Sciatic nerve (tissue), 2 donors: ENCODE measurements at regions not wholly inside any gene's neighbourhood (a gene's known extent, or its start where the extent isn't known, plus 50 kb on each side); places are given as distances from the start of the nearest gene placed in this dataset.
A peak's percentile ranks its signal among the peaks of the same experiment; 100 is the strongest.
"Not testable (repeated sequence)": the region's sequence is repeated elsewhere in the genome, so short reads cannot be mapped to it uniquely, and the experiment has no call there.

Experiments used
- ATAC-seq: fragments of 200-7000 bp; cut with Tn5 transposase; one replicate; pipeline ENCODE4 v1.9.1; 2020; ENCODE audit warnings: mild to moderate bottlenecking, moderate library complexity
- DNase-seq: peaks from one replicate; pipeline ENCODE4 v3.0.0-alpha.2; 2020; ENCODE audit warnings: low spot score
- intact Hi-C: fragments of 100-400 bp; cut with DNase I; formaldehyde crosslinking; loops from one replicate; pipeline ENCODE4 v1.14.2; 2022
- donor health status: DM: no; HTN: no; CAD: no.
- donor health status: DM: no; HTN: no; CAD: no.

DNA sequence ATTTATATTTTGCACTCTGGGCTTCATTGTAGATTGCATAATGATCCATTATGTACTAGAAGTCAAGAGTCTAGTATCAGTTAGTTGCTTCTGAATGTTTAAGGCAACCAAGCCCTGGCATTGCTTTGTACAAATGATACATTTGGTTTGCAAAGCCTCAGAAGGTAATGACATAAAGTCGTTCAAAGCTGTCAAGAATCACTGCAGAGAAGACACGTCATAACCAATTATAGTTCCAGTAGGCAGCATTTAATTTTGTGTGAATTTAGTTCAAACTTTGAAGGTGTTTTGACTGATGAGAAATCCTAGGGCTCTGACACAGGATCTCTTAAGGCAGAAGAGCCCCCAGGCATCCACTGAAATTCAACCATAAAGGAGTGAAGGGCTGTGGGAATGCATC, 163.0 kb upstream of the KRR1 start:
- DNase-seq (no peak), ATAC-seq (no peak)
- intact Hi-C loops = no loop called here

DNA sequence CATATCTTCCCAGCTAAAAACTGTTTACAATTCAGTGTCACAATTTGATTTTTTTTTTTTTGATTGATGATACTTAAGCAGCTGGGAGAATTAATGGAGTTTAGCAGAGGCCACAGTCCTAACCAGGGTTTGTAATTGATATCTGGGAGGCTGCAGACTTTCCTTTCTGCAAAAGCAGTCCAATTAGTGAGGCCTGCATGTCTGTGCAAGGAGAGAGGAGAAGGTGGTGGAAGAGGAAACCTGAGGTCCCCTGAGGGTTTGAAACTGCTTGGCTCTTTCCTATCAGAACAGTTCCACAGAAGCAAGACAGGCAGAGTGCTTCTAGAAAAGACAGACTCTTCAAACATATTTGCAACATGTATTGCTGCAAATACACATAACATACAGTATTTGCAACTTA, 160.8 kb upstream of the KRR1 start:
- DNase-seq (no peak), ATAC-seq (no peak)
- intact Hi-C loops = no loop called here

GRCh38 chr12:75670216-75670615, 158.8 kb upstream of the KRR1 start:
- no peak for DNase-seq
- ATAC-seq = no peak
- intact Hi-C loops = no loop called here

DNA sequence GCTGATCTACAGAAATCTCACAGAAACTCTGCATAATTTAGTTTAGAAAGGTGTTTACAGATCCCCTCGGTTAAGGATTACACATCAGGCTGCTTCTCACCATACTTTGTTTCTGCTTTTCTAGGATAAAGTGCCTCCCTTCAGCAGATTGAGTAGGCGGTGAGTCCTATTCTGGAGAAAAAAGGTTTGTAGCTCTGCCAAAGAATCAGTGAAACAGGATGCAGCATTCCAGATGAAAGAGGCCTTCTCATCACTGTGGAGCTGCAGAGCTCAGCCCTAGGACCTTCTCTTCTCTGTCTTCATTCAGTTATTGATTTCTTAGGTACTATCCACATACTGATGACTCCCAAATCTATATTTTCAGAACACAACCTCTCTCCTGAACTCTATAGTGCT, 155.5 kb upstream of the KRR1 start:
- DNase-seq (no peak), ATAC-seq (peak; percentile 77)
- intact Hi-C loops = no loop called here

- DNase-seq = no peak
- no peak for ATAC-seq
- intact Hi-C loops = no loop called here
Measured at GRCh38 chr12:75666126-75666938, 154.9 kb upstream of the KRR1 start.

DNA sequence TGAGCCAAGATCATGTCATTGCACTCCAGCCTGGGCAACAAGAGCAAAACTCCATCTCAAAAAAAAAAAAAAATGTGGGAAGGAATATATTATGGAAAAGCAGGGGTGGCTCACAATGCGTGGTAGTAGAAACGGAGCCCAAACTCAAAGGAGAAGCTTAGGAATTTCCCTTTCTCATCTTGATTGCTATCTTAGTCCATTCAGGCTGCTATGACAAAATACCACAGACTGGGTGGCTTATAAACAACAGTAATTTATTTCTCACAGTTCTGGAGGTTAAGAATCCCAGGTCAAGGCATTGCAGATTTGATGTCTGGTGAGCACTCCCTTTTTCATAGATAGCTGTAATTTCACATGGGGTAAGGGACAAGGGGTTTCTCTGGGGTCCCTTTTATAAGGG, 153.8 kb upstream of the KRR1 start:
- ATAC-seq (no peak), DNase-seq (no peak)
- intact Hi-C loops = no loop called here

DNA sequence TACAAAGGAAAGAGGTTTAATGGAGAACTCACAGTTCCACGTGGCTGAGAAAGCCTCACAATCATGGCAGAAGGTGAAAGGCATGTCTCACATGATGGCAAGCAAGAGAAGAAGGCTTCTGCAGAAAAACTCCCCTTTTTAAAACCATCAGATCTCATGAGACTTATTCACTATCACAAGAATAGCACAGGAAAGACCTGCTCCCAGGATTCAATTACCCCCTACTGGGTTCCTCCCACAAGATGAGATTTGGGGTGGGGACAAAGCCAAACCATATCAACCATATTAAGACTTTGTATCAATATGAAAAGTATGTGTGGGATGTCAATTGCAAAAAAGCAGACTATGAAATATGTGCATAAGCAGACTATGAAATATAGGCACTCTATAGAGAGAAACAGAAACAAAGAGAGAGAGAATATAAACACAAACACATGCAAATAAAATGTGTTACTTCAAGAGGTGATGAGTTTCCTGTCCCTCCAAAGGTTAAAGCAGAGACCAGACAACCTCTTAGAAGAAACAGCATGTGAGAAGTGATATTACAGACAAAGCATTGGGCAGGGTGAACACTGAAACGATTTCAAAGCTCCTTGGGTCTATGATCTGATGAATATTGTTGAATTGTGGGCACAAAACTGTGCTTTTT, 151.2 kb upstream of the KRR1 start:
- DNase-seq (no peak), ATAC-seq (no peak)
- intact Hi-C loops = no loop called here

DNA sequence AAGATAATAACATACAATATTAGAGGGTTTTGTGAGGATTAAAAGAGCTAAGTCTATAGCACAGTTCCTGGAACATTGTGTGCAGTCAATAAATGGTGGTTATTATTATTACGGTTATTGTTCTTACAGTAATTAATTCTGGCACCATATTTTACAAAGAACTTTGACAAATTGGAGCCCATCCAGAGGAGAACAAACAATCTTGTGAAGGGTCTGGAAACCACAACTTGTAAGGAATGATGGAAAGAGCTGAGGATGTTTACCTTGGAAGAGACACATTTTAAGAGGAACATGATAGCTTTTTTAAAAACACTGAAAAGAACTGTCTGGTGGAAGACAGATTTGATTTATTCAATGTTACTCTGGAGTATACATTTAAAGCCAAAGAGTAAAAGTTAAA, 150.5 kb upstream of the KRR1 start:
- ATAC-seq (no peak), DNase-seq (no peak)
- intact Hi-C loops = no loop called here

DNA sequence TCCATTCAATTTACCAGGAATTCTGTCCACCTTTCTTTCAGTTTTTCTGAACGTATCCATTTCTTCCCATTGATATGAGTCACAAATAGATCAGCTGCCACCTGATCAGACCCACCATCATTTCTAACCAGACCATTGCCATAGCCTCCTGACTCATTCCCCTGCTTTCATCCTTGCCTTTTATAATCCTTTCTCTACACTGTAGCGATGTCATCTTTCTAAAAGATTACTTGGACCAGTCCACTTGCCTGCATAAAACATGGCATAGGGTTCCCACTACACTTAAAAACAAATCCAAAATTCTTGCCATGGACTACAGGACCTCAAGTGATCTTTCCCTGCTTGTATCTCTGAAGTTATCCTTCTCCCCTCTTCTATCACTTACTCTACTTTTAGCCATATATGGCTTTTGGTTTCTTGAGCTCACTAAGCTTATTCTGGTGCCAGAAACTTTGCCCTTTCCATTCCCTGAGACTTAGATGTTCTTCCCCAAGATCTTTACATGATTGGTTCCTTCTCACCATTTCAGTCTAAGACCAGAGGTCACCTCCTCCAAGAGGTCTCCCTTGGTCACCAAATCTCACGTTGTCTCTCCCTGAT, 149.5 kb upstream of the KRR1 start:
- intact Hi-C loops = no loop called here
- no peak for ATAC-seq

GRCh38 chr12:75660107-75660530, 148.7 kb upstream of the KRR1 start:
- DNase-seq (no peak), ATAC-seq (no peak)

More for the DNA sequence above, 149.5 kb upstream of the KRR1 start:
- no peak for DNase-seq

GRCh38 chr12:75658901-75659823, 147.8 kb upstream of the KRR1 start:
- intact Hi-C loops = no loop called here
- ATAC-seq (peak; percentile 90), DNase-seq (no peak)

More at GRCh38 chr12:75660107-75660530, 148.7 kb upstream of the KRR1 start:
- intact Hi-C loops = no loop called here

GRCh38 chr12:75658286-75658685, 146.9 kb upstream of the KRR1 start:
- DNase-seq (no peak), ATAC-seq (no peak)
- intact Hi-C loops = no loop called here

DNA sequence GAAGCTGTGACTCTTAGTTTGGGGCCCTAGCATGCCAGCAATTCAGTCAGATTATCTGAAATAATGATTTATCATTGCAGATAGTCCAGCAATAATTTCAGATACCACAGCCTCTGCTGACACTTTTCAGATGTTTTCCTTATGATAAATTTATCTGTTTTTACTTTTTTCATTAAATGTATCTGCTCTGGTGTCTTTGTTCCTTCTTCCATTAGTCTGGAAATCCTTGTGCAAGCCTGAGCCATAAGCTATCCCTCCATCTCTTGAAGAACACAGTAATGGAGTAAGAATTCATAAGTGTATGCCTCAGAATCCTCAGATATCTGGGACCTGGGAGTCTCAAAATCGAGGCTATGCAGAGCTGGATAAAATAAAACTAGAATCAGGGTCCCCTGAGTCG, 146.4 kb upstream of the KRR1 start:
- intact Hi-C loops = no loop called here
- ATAC-seq (no peak), DNase-seq (no peak)

GRCh38 chr12:75657354-75657753, 145.9 kb upstream of the KRR1 start:
- DNase-seq, ATAC-seq, intact Hi-C loops: not testable (repeated sequence)

DNA sequence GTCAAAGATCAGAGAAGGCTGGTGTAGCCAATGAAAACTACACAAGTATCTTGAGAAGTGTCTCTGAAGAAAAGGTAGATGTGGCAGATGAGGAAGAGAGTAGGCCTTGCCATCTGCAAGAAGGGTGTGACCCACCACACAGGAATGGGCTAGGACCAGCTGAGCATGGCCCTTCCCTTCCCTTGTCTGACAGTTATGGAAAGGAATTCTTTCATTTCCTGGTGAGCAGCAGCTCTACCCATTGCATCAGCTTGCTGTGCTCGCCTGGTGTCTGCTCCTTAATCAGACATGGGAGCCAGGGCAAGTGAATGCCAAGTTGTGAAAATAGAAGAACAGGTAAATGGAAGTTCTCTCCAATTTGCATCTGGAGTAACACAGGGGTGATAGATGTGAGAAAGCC, 145.2 kb upstream of the KRR1 start:
- DNase-seq = no peak
- no peak for ATAC-seq
- intact Hi-C loops = no loop called here

DNA sequence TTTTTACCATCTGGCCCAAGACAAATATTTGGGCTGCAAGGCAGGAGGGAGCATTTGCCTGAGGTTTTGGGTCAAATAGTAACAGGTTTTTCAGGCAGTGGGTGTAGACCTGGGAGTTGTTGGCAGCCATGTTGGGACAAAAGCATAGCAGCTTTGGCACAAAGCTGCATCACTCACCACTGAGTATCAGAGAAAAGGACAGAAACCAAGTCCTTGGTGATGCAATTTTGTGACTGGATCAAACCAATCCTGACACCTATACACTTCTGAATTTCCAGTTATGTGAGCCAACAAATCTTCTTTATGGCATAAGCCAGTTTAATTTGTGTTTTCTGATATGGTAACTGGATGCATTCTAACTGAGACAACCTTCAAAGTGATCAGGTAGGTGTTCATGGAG, 144.8 kb upstream of the KRR1 start:
- ATAC-seq = no peak

GRCh38 chr12:75655315-75655806, 144.0 kb upstream of the KRR1 start:
- DNase-seq (no peak), ATAC-seq (no peak)
- intact Hi-C loops = no loop called here

More for the DNA sequence above, 144.8 kb upstream of the KRR1 start:
- DNase-seq = no peak
- intact Hi-C loops = no loop called here

DNA sequence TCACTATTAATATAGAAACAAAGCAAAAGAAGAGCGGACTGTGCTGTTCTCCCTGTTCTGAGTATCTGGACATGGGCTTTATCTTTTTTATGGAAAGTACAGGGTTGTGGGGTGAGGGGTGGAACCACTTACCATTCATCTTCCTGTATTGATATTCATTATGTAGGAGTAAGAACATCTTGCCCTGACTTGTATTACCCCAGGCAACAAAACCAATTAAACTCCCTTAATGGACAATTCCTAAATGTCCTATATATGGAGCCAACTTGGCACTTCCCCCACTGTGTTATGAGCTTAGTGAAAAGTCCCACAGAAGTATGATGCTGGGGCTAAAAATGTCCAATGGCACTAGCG, 139.9 kb upstream of the KRR1 start:
- no peak for DNase-seq
- no peak for ATAC-seq
- intact Hi-C loops = no loop called here
